ENCODE measurements at regions not wholly inside any gene's neighbourhood (a gene's known extent, or its start where the extent isn't known, plus 50 kb on each side); places are given as distances from the start of the nearest gene placed in this dataset.
"Not testable (repeated sequence)": the region's sequence is repeated elsewhere in the genome, so short reads cannot be mapped to it uniquely, and the experiment has no call there.

- H3K4me3 ChIP-seq (ENCODE audit: insufficient read depth, low read depth, low read length), result no peak overlapping the region
- DNase-seq, result no peak
- no peaks in the 10 kb centered on the region; the same call in 1 of the 2 replicates for H3K27me3 ChIP-seq (ENCODE audit: control insufficient read depth, insufficient read depth, low read length)
- no peaks in the 10 kb centered on the region for H3K36me3 ChIP-seq (replicated peaks; ENCODE audit: control insufficient read depth, insufficient read depth, low read length)
Observed at GRCh38 chr9:89680547-89681467, 76.0 kb downstream of the GADD45G start.

- not testable (repeated sequence) for H3K36me3 ChIP-seq (replicated peaks; ENCODE audit: control insufficient read depth, insufficient read depth, low read length); H3K4me3 ChIP-seq (ENCODE audit: insufficient read depth, low read depth, low read length); DNase-seq; H3K27me3 ChIP-seq (ENCODE audit: control insufficient read depth, insufficient read depth, low read length)
Observed at GRCh38 chr9:89681468-89681859, 76.7 kb downstream of the GADD45G start.

- Histone ChIP-seq H3K27me3 (ENCODE audit: control insufficient read depth, insufficient read depth, low read length) (no peaks in the 10 kb centered on the region; the same call in 1 of the 2 replicates), H3K4me3 (ENCODE audit: insufficient read depth, low read depth, low read length) (no peak overlapping the region), H3K36me3 (replicated peaks; ENCODE audit: control insufficient read depth, insufficient read depth, low read length) (no peaks in the 10 kb centered on the region)
- DNase-seq, result no peak
Observed at GRCh38 chr9:89683626-89684025, 78.8 kb downstream of the GADD45G start.

- no peaks in the 10 kb centered on the region for H3K36me3 ChIP-seq (replicated peaks; ENCODE audit: control insufficient read depth, insufficient read depth, low read length)
- no peak for DNase-seq
- H3K4me3 ChIP-seq (ENCODE audit: insufficient read depth, low read depth, low read length), result no peak overlapping the region
- no peaks in the 10 kb centered on the region; the same call in 1 of the 2 replicates for H3K27me3 ChIP-seq (ENCODE audit: control insufficient read depth, insufficient read depth, low read length)
Observed at GRCh38 chr9:89684218-89684617, 79.4 kb downstream of the GADD45G start.

- no peaks in the 10 kb centered on the region; the same call in 1 of the 2 replicates for H3K27me3 ChIP-seq (ENCODE audit: control insufficient read depth, insufficient read depth, low read length)
- DNase-seq, result no peak
- no peak overlapping the region for H3K4me3 ChIP-seq (ENCODE audit: insufficient read depth, low read depth, low read length)
- H3K36me3 ChIP-seq (replicated peaks; ENCODE audit: control insufficient read depth, insufficient read depth, low read length), result no peaks in the 10 kb centered on the region
Observed at GRCh38 chr9:89684912-89685636, 80.3 kb downstream of the GADD45G start.

- Histone ChIP-seq H3K4me3 (ENCODE audit: insufficient read depth, low read depth, low read length) (no peak overlapping the region), H3K27me3 (ENCODE audit: control insufficient read depth, insufficient read depth, low read length) (no peaks in the 10 kb centered on the region; the same call in 1 of the 2 replicates), H3K36me3 (replicated peaks; ENCODE audit: control insufficient read depth, insufficient read depth, low read length) (no peaks in the 10 kb centered on the region)
- no peak for DNase-seq
Observed at GRCh38 chr9:89685698-89686097, 80.9 kb downstream of the GADD45G start.

- peak; percentile 52 for DNase-seq
- Histone ChIP-seq H3K36me3 (replicated peaks; ENCODE audit: control insufficient read depth, insufficient read depth, low read length) (no peaks in the 10 kb centered on the region), H3K27me3 (ENCODE audit: control insufficient read depth, insufficient read depth, low read length) (no peaks in the 10 kb centered on the region; the same call in 1 of the 2 replicates), H3K4me3 (ENCODE audit: insufficient read depth, low read depth, low read length) (no peak overlapping the region)
Observed at GRCh38 chr9:89686126-89686525, 81.3 kb downstream of the GADD45G start.

- no peak for DNase-seq
- Histone ChIP-seq H3K27me3 (ENCODE audit: control insufficient read depth, insufficient read depth, low read length) (no peaks in the 10 kb centered on the region; the same call in 1 of the 2 replicates), H3K36me3 (replicated peaks; ENCODE audit: control insufficient read depth, insufficient read depth, low read length) (no peaks in the 10 kb centered on the region), H3K4me3 (ENCODE audit: insufficient read depth, low read depth, low read length) (no peak overlapping the region)
Observed at GRCh38 chr9:89686621-89687020, 81.8 kb downstream of the GADD45G start.

- no peaks in the 10 kb centered on the region for H3K36me3 ChIP-seq (replicated peaks; ENCODE audit: control insufficient read depth, insufficient read depth, low read length)
- no peak overlapping the region for H3K4me3 ChIP-seq (ENCODE audit: insufficient read depth, low read depth, low read length)
- H3K27me3 ChIP-seq (ENCODE audit: control insufficient read depth, insufficient read depth, low read length), result no peaks in the 10 kb centered on the region; the same call in 1 of the 2 replicates
- no peak for DNase-seq
Observed at GRCh38 chr9:89687188-89687587, 82.4 kb downstream of the GADD45G start.

- Histone ChIP-seq H3K27me3 (ENCODE audit: control insufficient read depth, insufficient read depth, low read length) (no peaks in the 10 kb centered on the region; the same call in 1 of the 2 replicates), H3K36me3 (replicated peaks; ENCODE audit: control insufficient read depth, insufficient read depth, low read length) (no peaks in the 10 kb centered on the region), H3K4me3 (ENCODE audit: insufficient read depth, low read depth, low read length) (no peak overlapping the region)
- DNase-seq, result no peak
Observed at GRCh38 chr9:89687848-89688247, 83.0 kb downstream of the GADD45G start.

- not testable (repeated sequence) for H3K36me3 ChIP-seq (replicated peaks; ENCODE audit: control insufficient read depth, insufficient read depth, low read length); DNase-seq; H3K4me3 ChIP-seq (ENCODE audit: insufficient read depth, low read depth, low read length); H3K27me3 ChIP-seq (ENCODE audit: control insufficient read depth, insufficient read depth, low read length)
Observed at GRCh38 chr9:89689321-89689720, 84.5 kb downstream of the GADD45G start.

- Histone ChIP-seq H3K4me3 (ENCODE audit: insufficient read depth, low read depth, low read length) (no peak overlapping the region), H3K27me3 (ENCODE audit: control insufficient read depth, insufficient read depth, low read length) (no peaks in the 10 kb centered on the region; the same call in 1 of the 2 replicates)
- DNase-seq, result no peak
Observed at GRCh38 chr9:89690334-89690912, 85.6 kb downstream of the GADD45G start.

GRCh38 chr9:89695441-89695891 is 90.7 kb downstream of the GADD45G start:
- DNase-seq, result peak; percentile 88
- no peak overlapping the region for H3K4me3 ChIP-seq (ENCODE audit: insufficient read depth, low read depth, low read length)
- H3K27me3 ChIP-seq (ENCODE audit: control insufficient read depth, insufficient read depth, low read length), result no peaks in the 10 kb centered on the region
- no peaks in the 10 kb centered on the region for H3K36me3 ChIP-seq (replicated peaks; ENCODE audit: control insufficient read depth, insufficient read depth, low read length)

More at GRCh38 chr9:89690334-89690912, 85.6 kb downstream of the GADD45G start:
- no peaks in the 10 kb centered on the region for H3K36me3 ChIP-seq (replicated peaks; ENCODE audit: control insufficient read depth, insufficient read depth, low read length)

- not testable (repeated sequence) for H3K4me3 ChIP-seq (ENCODE audit: insufficient read depth, low read depth, low read length); DNase-seq
Observed at GRCh38 chr9:89695979-89696378, 91.2 kb downstream of the GADD45G start.

More at GRCh38 chr9:89695979-89696378, 91.2 kb downstream of the GADD45G start:
- not testable (repeated sequence) for H3K27me3 ChIP-seq (ENCODE audit: control insufficient read depth, insufficient read depth, low read length); H3K36me3 ChIP-seq (replicated peaks; ENCODE audit: control insufficient read depth, insufficient read depth, low read length)
